ENCODE measurements at regions not wholly inside any gene's neighbourhood (a gene's known extent, or its start where the extent isn't known, plus 50 kb on each side); places are given as distances from the start of the nearest gene placed in this dataset.

- TF ChIP-seq CTCF (conservative IDR thresholded peaks at IDR 0.05; ENCODE audit: low read depth, low read length) (no peak), MAFK (IDR thresholded peaks at IDR 0.05; ENCODE audit: low read depth, low read length) (no peak), BHLHE40 (IDR thresholded peaks at IDR 0.05; ENCODE audit: low read depth, low read length) (no peak), RAD21 (IDR thresholded peaks at IDR 0.05; ENCODE audit: low read length) (no peak), USF2 (IDR thresholded peaks at IDR 0.05; ENCODE audit: low read depth, low read length) (no peak), POLR2A (IDR thresholded peaks at IDR 0.05; ENCODE audit: low read depth, low read length) (no peak), SMC3 (IDR thresholded peaks at IDR 0.05; ENCODE audit: low read depth, low read length) (no peak), ELK1 (IDR thresholded peaks at IDR 0.05; ENCODE audit: borderline replicate concordance, low read depth, low read length) (no peak), RCOR1 (IDR thresholded peaks at IDR 0.05; ENCODE audit: insufficient replicate concordance, low read length) (no peak), CEBPB (IDR thresholded peaks at IDR 0.05; ENCODE audit: low read depth, low read length) (no peak)
Observed at GRCh38 chrX:147788641-147789350, 122.9 kb upstream of the FMR1 start.

Measured in IMR-90 (cell line).